Spleen (tissue), 7 donors: ENCODE measurements at regions not wholly inside any gene's neighbourhood (a gene's known extent, or its start where the extent isn't known, plus 50 kb on each side); places are given as distances from the start of the nearest gene placed in this dataset.

Source experiments
- POLR2A ChIP-seq, 3 donors: fragments of 450-650 bp; IDR thresholded peaks; one replicate each; pipeline ENCODE4 v1.5.1; 2017; ENCODE audit warnings: antibody characterized with exemption in 3 of 3, mild to moderate bottlenecking in 1 of 3
- TF ChIP-seq, protein P1 (sequence below), 11 experiments: fragments of 200-600 bp in 7 of 11; fragments of 450-650 bp in 4 of 11; sonication (generic) in 4 of 11; IDR thresholded peaks in 8 of 11; conservative IDR thresholded peaks in 3 of 11; 1 replicate in 7 of 11; 2 replicates in 4 of 11; pipeline versions ENCODE4 v1.4.0 to v1.8.0; 2016 to 2021; ENCODE audit warnings: antibody characterized with exemption in 11 of 11, inconsistent platforms in 4 of 11, mild to moderate bottlenecking in 1 of 11
- donor health status: DM: no; HTN: no; CAD: no; lungs with moderate emphysema.
- donor health status: DM: no; HTN: no; CAD: no.
- donor health status: DM: no; HTN: no; CAD: no.

DNA sequence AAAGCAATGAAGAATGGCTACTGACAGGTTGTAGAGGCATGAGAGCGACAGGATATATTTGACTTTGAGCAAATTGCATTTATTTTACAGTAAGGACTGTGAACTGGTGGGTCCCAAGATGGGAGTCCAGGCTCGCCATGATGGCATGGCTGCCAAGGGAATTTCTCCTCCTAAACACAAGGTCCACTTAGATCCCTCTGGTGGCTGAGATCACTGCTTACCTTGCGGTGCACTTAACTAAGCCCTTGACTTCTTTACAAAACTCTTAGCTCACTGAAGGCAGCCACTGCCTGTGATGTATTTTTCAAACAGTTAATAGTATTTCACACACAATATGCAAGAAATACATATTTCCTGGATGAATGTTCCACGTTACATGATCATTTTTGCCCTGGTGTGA lies 50.3 kb upstream of the SORBS2 start:
- TF ChIP-seq, protein P1, sequence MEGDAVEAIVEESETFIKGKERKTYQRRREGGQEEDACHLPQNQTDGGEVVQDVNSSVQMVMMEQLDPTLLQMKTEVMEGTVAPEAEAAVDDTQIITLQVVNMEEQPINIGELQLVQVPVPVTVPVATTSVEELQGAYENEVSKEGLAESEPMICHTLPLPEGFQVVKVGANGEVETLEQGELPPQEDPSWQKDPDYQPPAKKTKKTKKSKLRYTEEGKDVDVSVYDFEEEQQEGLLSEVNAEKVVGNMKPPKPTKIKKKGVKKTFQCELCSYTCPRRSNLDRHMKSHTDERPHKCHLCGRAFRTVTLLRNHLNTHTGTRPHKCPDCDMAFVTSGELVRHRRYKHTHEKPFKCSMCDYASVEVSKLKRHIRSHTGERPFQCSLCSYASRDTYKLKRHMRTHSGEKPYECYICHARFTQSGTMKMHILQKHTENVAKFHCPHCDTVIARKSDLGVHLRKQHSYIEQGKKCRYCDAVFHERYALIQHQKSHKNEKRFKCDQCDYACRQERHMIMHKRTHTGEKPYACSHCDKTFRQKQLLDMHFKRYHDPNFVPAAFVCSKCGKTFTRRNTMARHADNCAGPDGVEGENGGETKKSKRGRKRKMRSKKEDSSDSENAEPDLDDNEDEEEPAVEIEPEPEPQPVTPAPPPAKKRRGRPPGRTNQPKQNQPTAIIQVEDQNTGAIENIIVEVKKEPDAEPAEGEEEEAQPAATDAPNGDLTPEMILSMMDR (IDR thresholded peaks at IDR 0.05 in 8 of 11, conservative IDR thresholded peaks at IDR 0.05 in 3 of 11): no peak
- TF ChIP-seq POLR2A (IDR thresholded peaks at IDR 0.05): no peak
